Renal cortical epithelial cell (primary cell): ENCODE measurements at regions not wholly inside any gene's neighbourhood (a gene's known extent, or its start where the extent isn't known, plus 50 kb on each side); places are given as distances from the start of the nearest gene placed in this dataset.

ENCODE experiments used
- DNase-seq: peaks from one replicate; pipeline ENCODE4 v3.0.0-alpha.2; 2011; ENCODE audit warnings: low read depth

DNA sequence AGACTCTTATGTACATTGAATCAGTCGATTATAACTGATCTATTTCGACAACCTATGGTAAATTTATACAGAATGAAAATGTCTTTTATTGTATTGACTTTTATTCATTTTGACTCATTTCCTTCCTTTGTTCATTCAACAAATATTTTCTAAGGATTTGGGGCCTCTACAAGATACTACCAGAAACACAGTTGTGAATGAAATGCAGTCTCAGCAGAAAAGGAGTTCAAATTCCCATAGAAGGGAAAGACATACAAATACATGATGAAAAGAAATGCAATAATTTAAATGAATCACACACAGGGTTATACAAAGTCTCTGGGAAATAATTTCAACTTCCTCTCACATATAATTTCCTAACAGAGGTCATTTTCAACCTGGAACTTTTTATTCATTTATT, 134.0 kb upstream of the SEMA3A start:
- no peak for DNase-seq

- DNase-seq = no peak
Measured at GRCh38 chr7:84324136-84324630, 129.6 kb upstream of the SEMA3A start.

DNA sequence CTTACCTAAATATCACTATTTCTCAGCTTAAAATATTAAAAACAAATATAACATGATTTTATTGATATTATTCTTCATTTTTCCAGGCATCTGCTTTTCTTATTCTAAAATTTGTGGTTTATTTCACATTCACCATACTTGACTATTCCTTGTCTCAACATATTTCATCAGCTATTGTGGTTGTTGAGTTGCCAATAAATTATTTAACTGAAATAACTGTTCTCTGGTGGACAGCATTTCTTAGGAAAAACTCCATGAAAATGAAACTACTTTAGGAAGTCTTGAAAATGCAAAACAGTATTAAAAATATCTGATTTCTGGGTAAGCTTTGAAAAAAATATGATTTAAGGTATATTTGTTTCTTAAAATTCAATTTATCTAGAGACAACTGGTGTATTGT, 122.9 kb upstream of the SEMA3A start:
- no peak for DNase-seq

- peak; percentile 22 for DNase-seq
Measured at GRCh38 chr7:84314263-84314662, 119.7 kb upstream of the SEMA3A start.

DNA sequence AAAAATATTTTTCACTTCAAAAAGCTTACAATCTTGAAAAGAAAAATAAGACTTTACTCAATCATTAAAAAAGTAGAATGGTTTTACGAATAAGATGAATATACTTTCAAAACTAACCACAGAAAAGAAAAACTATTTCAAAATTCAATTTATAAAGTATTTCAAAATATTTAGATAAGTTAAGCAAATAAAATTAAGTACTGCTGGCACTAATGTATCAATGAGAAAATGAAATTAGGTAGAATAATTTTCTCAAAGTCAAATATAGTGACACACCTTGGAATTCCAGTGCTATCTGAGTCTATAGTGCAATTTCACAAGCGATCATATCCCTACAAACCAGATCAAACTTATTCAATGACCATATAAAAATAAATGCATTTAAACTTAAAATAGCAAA, 109.8 kb upstream of the SEMA3A start:
- no peak for DNase-seq

DNA sequence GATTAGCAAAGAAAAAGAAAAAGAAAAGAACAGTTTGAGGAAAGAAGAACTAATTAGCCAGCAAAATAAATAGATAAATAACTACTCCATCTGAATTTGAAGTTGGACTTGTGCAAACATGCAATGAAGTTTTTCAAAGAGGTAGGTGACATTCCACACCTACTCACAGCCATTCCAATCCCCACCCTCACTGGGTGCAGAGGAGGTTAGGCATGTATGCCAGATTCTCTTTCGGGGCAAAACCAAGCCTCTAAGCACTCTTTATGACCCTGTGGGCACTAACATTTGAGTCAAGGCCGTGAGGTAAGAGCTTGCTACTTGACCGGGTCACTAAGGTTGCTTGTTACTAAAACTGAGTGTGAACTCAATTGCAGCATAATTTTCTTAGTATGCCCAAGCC, 108.4 kb upstream of the SEMA3A start:
- DNase-seq = peak; percentile 83

GRCh38 chr7:84297616-84298015, 103.0 kb upstream of the SEMA3A start:
- no peak for DNase-seq

DNA sequence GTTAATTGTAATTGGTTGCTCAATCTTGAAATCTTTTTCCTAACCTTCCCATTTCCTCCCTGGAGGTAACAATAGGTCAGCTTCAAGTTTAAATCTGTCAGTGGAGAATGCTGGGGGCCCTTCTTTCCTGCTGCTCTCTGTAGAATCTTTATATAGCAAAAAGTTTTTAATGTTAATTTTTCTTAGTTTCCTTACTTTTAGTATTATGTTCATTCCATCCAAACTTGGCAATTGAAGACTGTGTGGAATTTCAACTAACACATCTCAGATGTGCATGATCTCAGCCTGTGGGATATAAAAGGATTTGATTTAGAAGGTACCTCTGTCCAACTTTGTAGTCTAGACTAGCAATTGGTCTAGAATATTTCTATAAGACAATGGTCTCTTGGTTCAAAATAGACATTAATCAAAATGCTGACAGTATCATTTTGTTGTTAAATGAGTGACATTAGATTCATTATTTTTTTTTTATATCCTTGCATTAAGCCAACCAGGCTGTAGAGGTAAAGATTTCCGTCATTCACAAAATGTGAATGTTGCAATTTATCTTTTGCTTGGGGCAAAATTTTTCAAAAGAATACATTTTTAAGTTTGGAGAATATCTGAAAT, 100.4 kb upstream of the SEMA3A start:
- DNase-seq = no peak

DNA sequence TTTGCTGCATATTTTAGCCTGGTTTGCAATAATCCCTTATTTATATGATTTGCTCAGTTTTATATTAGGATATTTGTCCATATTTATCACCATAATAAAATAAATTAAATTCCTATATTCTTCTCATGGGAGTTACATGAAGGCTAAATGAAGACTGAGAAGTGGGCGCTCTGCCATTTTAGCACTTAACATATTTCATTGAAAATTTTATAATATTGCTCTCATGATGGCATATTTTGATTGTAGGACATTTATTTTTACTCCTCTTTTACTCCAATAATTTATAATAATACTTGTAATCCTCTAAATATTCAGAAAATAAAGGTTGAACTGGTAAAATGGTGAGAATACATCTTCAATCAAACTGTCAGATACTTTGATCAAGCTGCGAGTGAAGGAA, 99.8 kb upstream of the SEMA3A start:
- no peak for DNase-seq

DNA sequence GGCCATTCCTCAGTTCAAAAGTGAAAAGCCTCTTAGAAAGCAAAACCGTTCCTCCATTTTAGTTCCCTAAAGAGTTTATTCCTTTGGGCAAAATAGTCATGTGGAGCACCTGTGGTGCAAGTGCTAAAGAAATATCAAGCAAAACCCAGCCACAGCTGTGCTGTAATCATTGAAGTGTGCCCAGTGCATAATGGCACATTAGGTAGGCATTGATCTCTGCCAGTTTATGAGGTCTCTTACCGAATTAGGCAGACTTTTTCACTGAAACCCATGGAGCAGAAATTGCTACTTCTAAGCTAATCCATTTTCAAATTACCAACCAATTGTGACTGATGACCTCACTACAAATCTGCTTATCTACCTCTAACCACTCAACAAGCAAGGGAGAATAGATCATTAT, 97.2 kb upstream of the SEMA3A start:
- DNase-seq = peak; percentile 52

DNA sequence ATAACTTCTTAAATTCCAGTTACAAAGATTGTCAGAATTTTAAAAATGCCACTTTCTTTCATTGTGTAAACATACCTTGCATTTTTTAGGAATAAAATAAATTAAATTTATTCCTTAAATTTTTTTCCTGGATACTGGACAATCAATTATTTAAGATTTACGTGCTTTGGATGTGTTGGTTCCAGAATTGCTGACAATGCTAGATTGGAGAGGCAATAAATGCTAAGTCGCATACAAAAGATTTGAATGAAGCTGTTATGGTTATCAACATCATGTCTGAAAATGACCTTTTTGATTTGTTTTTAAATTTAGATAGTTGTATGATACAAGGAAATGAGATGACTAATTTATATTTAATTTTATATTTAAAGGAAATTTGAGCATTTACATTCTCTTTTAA, 89.2 kb upstream of the SEMA3A start:
- DNase-seq = no peak

DNA sequence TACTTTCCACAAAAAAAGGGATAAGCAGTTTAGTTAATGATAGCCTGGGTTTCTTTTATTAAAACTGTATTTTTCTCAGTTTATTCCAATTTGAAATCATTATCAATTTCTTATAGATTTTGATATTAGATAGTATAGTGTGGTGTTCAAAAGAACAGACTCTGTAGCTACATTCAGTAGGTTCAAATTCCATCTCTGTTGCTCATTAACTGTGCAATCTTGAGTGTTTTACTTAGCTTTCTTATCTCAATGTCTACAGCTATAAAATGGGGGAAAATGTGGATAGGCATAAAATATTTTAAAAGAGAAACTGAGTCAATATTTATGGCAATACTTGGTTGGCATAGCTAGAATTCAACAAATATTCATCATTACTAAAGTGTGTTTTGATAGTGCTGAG, 86.9 kb upstream of the SEMA3A start:
- DNase-seq = no peak

GRCh38 chr7:84277628-84278224, 83.1 kb upstream of the SEMA3A start:
- DNase-seq = no peak

DNA sequence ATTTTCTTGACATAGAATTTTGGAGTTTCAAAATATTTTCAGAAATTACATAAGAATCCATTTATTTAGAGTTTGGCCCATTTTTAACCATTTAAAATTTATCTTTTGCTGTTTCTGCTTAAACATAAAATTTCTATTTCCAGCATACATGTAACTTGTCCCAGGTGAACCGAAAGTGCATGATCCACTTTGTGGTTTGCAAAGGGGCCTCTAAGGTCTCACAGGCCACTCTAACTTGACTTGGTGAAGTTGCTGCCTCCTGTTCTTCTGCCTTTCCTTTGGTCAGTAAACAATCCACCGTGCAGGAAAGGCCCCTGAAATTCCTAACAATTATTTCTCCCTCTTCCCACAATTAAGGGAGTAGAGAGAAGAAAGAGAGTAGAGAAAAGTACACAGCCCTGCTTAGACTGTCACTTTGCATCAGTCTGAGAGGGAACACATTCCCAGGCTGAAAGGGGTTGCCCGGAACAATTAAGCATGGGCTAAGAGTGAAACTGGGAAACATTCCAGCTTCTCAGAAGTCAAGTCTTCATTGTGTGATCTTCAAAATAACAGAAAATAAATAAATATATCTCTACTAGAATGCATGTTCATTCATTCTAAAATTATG, 79.5 kb upstream of the SEMA3A start:
- peak; percentile 48 for DNase-seq

- peak; percentile 88 for DNase-seq
Measured at GRCh38 chr7:84271543-84271942, 77.0 kb upstream of the SEMA3A start.

- DNase-seq = no peak
Measured at GRCh38 chr7:84264396-84264795, 69.8 kb upstream of the SEMA3A start.

DNA sequence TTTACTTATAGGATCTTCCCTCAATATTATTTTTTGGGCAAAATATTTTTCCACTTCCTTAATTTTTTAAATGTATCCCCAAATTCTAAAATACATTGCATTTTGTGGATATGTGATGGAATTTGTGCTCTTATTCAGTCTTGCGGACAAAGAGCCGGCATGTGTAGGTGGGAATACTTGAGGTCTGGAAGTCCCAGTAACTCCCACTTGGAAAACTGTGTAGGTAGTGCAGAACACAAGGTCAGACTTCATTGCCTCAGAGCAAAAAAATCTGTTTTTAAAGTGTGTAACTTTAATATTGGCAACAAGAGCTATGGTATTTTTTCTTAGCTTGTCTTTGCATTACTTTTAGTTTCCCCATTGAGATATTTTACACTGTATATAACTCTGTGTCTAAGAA, 68.5 kb upstream of the SEMA3A start:
- no peak for DNase-seq

DNA sequence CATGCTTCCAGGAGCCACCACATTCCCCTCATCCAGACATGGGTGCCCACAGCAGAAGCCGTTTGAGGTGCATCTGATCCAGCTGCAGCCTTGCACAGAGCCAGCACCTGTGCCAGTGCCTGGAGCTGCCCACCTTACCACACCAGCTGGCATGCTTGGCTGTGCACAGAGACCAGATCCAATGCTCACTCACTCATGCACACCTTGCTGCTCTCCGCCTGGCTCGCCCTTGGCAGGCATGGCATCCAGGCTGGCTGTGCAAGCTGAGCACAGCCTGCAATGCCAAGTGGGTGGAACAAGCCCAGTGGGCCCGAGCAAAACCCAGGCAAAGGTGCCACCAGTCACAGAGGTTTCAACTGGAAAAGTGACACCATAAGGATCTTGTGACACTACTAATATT, 66.9 kb upstream of the SEMA3A start:
- DNase-seq = no peak

- peak; percentile 72 for DNase-seq
Measured at GRCh38 chr7:84258628-84259027, 64.0 kb upstream of the SEMA3A start.

DNA sequence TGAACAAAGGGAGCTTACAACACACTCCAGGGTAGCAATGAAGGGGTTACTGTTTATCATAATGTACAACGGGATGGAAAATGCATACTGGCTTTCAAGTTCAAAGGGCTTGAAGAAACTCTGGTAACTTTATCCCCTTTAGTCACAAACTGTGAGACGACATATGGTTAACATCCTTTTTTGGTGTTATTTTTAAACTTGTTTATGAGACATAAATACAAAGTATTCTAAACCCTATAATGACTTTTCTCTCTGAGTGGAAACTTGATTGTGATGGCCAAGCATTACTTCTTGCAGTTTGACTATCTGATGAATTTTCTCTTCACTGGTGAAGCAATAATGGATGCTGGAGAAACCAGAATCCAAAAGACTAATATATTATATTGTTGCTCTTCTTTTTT, 62.0 kb upstream of the SEMA3A start:
- DNase-seq = no peak

- DNase-seq = peak; percentile 93
Measured at GRCh38 chr7:84251277-84251781, 56.7 kb upstream of the SEMA3A start.

DNA sequence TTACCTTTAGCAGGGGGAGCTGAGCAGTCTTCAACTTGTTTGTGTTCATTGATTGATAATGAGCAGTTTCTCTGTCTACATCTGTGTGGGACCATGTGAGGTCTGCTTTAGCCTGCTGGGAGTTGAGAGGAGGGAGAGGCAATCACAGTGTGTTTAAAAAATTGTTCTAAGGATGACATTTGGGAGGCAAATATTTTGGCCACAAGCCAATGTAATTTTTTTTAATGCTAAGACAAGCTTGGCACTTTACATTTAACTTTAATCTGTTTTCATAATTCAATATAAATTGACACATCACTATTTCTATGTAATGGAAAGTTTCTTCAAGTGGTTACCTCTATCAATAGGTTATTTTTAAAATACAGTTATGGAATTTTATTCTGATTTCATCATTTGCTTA, 55.9 kb upstream of the SEMA3A start:
- no peak for DNase-seq

DNA sequence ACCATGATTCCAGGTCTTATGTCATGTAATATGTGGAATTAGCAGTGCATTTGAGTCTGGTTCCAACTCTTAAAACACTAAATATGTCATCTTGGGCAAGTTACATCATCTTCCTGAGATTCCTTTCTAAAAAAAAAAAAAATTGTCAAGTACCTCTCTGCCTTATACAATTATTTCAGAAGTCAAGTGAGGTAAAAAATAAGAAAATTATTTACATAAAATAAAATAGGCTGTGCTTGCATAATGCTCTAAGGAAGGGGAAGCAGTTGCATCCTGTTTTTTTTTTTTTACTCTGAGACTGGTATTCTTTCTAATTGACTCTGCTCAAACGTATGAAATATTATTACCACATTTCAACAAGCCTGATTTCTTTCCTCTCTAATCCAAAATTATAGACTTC, 55.1 kb upstream of the SEMA3A start:
- no peak for DNase-seq
